Neural cell (in vitro differentiated cells): ENCODE measurements at regions not wholly inside any gene's neighbourhood (a gene's known extent, or its start where the extent isn't known, plus 50 kb on each side); places are given as distances from the start of the nearest gene placed in this dataset.

Experiments used
- small RNA-seq, 3 experiments: library from RNA; depleted of rRNA; stranded (forward); fragments of <200 nt; gene quantifications; one replicate each; pipeline ENCODE3, GENCODE V24; 2012

Small RNA genes in the stretch of these regions (small RNA-seq; reads per million reads assigned to genes)
- gene RF00635, result 0 reads per million in 3 experiments
